ENCODE measurements at regions not wholly inside any gene's neighbourhood (a gene's known extent, or its start where the extent isn't known, plus 50 kb on each side); places are given as distances from the start of the nearest gene placed in this dataset.

- no peak for TF ChIP-seq CTCF (IDR thresholded peaks at IDR 0.05; ENCODE audit: low read depth, low read length)
Measured at GRCh38 chr2:104118889-104119288, 735.0 kb upstream of the POU3F3 start.

GRCh38 chr2:104120171-104120570 lies 733.7 kb upstream of the POU3F3 start:
- H3K9me3 ChIP-seq (ENCODE audit: control insufficient read depth, insufficient read depth, low read length) = no peaks in the 10 kb centered on the region; the same call in 1 of the 2 replicates
- no peak for DNase-seq (ENCODE audit: low read depth, low spot score)
- no peak overlapping the region for H3K27ac ChIP-seq (ENCODE audit: low read depth, low read length)
- ChIA-PET POLR2A (no interaction called here), CTCF (no interaction called here)
- no peak overlapping the region for H3K4me3 ChIP-seq (ENCODE audit: low read depth, low read length)
- H3K27me3 ChIP-seq (ENCODE audit: control insufficient read depth, insufficient read depth, low read length) = no peaks in the 10 kb centered on the region
- TF ChIP-seq CTCF (IDR thresholded peaks at IDR 0.05; ENCODE audit: low read depth, low read length) = no peak

More at GRCh38 chr2:104118889-104119288, 735.0 kb upstream of the POU3F3 start:
- Histone ChIP-seq H3K27me3 (ENCODE audit: control insufficient read depth, insufficient read depth, low read length) (no peaks in the 10 kb centered on the region), H3K4me3 (ENCODE audit: low read depth, low read length) (no peak overlapping the region), H3K27ac (ENCODE audit: low read depth, low read length) (no peak overlapping the region), H3K9me3 (ENCODE audit: control insufficient read depth, insufficient read depth, low read length) (no peaks in the 10 kb centered on the region; the same call in 1 of the 2 replicates)
- ChIA-PET CTCF (no interaction called here), POLR2A (no interaction called here)
- no peak for DNase-seq (ENCODE audit: low read depth, low spot score)

GRCh38 chr2:104125096-104125495 lies 728.8 kb upstream of the POU3F3 start:
- Histone ChIP-seq H3K9me3 (ENCODE audit: control insufficient read depth, insufficient read depth, low read length) (peaks cover 3% of the 10 kb centered on the region; the same call in 1 of the 2 replicates), H3K27me3 (ENCODE audit: control insufficient read depth, insufficient read depth, low read length) (no peaks in the 10 kb centered on the region), H3K4me3 (ENCODE audit: low read depth, low read length) (no peak overlapping the region), H3K27ac (ENCODE audit: low read depth, low read length) (no peak overlapping the region)
- CTCF ChIA-PET = interaction anchor here (0.6 kb wide), 1 partner anchor 864 kb away, joined by 5 read pairs; no protein-coding TSS in a partner anchor
- no peak for TF ChIP-seq CTCF (IDR thresholded peaks at IDR 0.05; ENCODE audit: low read depth, low read length)
- POLR2A ChIA-PET = no interaction called here
- no peak for DNase-seq (ENCODE audit: low read depth, low spot score)

GRCh38 chr2:104127049-104127770 lies 726.7 kb upstream of the POU3F3 start:
- ChIA-PET CTCF (no interaction called here), POLR2A (no interaction called here)
- TF ChIP-seq CTCF (IDR thresholded peaks at IDR 0.05; ENCODE audit: low read depth, low read length) = no peak
- no peak overlapping the region for H3K4me3 ChIP-seq (ENCODE audit: low read depth, low read length)
- H3K9me3 ChIP-seq (ENCODE audit: control insufficient read depth, insufficient read depth, low read length) = peaks cover 3% of the 10 kb centered on the region; the same call in 1 of the 2 replicates
- H3K27me3 ChIP-seq (ENCODE audit: control insufficient read depth, insufficient read depth, low read length) = no peaks in the 10 kb centered on the region
- no peak for DNase-seq (ENCODE audit: low read depth, low spot score)
- no peak overlapping the region for H3K27ac ChIP-seq (ENCODE audit: low read depth, low read length)

- peaks cover 6% of the 10 kb centered on the region for H3K9me3 ChIP-seq (ENCODE audit: control insufficient read depth, insufficient read depth, low read length)
- no peaks in the 10 kb centered on the region for H3K27me3 ChIP-seq (ENCODE audit: control insufficient read depth, insufficient read depth, low read length)
- TF ChIP-seq CTCF (IDR thresholded peaks at IDR 0.05; ENCODE audit: low read depth, low read length) = no peak
- ChIA-PET CTCF (no interaction called here), POLR2A (no interaction called here)
- DNase-seq (ENCODE audit: low read depth, low spot score) = no peak
- H3K4me3 ChIP-seq (ENCODE audit: low read depth, low read length) = no peak overlapping the region
- H3K27ac ChIP-seq (ENCODE audit: low read depth, low read length) = no peak overlapping the region
Measured at GRCh38 chr2:104140361-104140760, 713.6 kb upstream of the POU3F3 start.

Data from AG04450 (cell line).